GM21526 (cell line): ENCODE measurements at regions not wholly inside any gene's neighbourhood (a gene's known extent, or its start where the extent isn't known, plus 50 kb on each side); places are given as distances from the start of the nearest gene placed in this dataset.

ENCODE experiments used
- ATAC-seq: cut with Tn5 transposase; IDR thresholded peaks from one replicate; pipeline ENCODE4 v1.9.1; 2021; ENCODE audit warnings: moderate library complexity; ENCODE audit not compliant: unreplicated experiment, low FRiP score

DNA sequence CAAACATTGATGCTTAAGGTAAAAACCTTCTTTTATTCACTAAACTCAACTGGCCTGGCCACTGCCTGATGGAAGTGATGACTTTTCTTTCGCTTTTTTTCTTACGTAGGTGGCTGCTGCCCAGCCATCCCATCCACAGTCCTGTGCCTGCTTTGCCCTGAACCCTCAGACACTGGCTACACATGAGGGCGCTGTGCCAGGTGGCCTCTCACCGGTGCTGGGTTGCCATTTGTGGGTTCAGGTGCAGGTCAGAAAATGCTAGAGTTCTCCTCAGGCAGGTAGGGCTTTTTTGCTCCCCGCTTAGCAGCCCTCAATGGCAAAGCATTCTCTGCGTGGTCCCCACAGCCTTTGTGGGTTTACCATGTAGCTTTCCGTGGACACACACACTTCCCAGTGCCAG lies 88.3 kb upstream of the PRR23E start:
- ATAC-seq: no peak

DNA sequence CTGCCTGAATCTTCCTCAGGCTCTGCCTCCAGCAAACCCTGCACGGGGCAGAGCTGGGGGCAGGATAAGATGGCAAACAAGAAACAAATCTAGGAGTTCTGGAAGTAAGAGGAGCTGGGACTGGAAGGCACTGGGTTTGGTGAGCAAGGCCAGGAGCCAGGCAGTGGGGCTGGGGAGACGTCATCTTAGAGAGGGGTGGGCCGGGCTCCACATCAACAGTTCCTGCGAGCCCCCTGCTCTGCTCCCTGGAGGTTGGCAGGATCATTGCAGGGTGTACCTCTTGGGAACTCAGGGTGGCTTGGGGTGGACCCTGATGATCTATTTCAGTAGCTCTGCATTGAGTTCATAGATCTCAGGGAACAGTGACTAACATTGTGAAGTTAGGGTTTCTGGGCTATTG lies 87.3 kb upstream of the PRR23E start:
- ATAC-seq: no peak

DNA sequence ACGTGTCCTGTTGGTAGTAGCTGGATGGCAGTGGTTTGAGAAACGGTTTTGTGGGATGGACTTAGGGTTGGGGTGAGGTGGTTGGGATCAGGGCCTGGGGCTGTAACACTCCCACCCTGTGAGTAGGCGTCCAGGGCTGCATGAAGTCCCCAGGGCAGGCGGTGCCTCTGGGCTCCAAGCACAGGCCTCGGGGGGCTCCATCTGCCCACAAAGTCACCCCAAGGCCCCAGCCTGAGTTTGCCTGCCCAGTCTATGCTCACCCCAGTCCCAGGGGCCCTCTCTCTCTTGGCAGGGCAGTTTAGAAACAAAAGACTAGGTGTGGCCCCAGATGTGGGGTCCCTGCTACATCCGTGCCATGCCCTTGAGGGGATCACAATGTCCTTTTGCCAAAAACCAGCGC lies 86.9 kb upstream of the PRR23E start:
- ATAC-seq: no peak

- no peak for ATAC-seq
Observed at GRCh38 chr3:127106456-127106855, 86.5 kb upstream of the PRR23E start.

DNA sequence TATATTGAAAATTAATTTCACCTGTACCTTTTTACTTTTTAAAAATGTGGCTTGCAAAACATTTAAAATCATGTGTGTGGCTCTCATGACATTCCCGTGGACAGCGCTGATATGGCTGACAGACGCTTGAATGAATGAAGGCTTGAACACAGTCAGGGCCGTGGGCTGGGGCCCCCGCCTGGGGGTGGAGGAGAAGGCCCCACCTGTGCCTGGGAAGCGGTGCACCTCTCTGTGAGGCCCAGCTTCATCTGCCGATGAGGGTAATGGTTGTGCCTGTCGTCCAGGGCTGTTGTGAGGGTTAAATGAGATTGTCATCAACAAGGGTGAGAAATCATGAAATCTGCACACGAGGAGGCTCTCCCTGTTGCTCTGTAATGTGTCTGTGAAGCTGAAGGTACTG lies 85.9 kb upstream of the PRR23E start:
- ATAC-seq: no peak

DNA sequence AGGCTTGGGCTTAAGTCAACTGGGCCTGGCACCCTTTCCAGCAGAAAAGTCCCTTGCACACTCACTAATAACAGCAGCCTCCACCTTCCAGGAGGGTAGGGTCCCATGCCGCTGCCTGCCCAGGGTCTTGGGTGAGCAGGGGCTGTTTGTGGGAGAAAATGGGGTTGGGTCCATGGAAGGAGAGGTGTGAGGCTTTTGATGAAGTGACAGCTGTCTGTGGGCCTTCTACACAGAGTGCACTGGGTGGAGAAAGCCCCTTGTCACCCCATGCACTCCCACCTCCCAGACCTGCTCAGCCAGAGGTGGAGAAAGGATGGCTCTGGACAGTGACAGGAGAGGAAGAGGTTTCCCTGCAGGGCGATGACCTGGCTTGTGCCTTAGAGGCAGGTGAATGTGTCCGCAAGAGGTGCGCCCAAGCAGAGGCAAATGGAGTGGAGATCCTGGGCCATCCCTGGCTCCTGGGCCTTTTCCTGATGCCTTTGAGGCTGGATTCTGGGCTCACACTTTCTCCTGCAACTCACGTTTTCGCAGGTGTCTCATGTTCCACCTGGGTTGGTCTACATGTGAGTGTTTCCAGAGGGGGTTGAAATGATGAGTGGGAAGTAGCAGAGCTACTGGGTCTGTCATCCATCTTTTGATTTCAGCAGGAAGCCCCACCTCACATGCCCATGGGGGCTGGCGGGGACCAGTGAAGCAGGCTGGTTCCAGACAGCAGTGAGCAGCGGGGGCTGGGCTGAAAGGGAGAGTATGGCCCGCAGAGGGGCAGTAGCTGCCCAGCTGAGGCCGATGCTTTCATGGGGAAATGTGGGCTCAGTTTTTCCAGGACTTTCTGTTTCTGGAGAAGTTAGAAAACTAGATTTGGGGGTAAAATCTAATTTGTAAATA lies 85.2 kb upstream of the PRR23E start:
- no peak for ATAC-seq

DNA sequence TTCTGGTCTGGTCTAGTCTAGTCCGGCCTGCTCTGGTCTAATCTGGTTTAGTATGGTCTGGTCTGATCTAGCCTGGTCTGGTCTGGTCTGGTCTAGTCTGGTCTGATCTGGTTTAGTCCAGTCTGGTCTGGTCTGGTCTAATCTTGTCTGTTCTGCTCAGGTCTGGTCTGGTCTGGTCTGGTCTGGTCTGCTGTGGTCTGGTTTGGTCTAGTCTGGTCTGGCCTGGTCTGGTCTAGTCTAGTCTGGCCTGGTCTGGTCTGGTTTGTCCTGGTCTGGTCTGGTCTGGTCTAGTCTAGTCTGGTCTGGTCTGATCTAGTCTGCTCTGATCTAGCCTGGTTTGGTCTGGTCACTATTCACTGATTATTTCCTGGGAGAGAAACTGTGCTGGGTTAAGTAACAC lies 84.1 kb upstream of the PRR23E start:
- ATAC-seq: no peak

- no peak for ATAC-seq
Observed at GRCh38 chr3:127110982-127111693, 81.8 kb upstream of the PRR23E start.

GRCh38 chr3:127112796-127113570 lies 79.9 kb upstream of the PRR23E start:
- no peak for ATAC-seq

DNA sequence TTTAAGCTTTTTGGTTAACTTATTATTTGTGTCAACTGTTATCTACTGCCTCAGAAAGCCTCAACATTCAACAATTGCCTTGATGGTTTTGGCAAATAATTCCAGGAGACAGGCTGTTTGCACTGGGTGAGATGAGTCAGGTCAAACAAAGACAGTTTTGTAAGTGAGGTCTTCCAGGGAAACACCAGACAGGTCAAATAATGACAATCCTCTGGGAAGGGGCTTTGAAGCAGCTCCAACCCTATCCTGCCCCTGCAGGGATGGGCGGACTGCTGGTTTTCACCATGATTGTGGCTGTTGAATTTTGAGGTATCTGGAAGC lies 79.4 kb upstream of the PRR23E start:
- ATAC-seq: no peak

- ATAC-seq: no peak
Observed at GRCh38 chr3:127114337-127115070, 78.4 kb upstream of the PRR23E start.

- no peak for ATAC-seq
Observed at GRCh38 chr3:127115691-127116351, 77.1 kb upstream of the PRR23E start.

- no peak for ATAC-seq
Observed at GRCh38 chr3:127118366-127118765, 74.6 kb upstream of the PRR23E start.

DNA sequence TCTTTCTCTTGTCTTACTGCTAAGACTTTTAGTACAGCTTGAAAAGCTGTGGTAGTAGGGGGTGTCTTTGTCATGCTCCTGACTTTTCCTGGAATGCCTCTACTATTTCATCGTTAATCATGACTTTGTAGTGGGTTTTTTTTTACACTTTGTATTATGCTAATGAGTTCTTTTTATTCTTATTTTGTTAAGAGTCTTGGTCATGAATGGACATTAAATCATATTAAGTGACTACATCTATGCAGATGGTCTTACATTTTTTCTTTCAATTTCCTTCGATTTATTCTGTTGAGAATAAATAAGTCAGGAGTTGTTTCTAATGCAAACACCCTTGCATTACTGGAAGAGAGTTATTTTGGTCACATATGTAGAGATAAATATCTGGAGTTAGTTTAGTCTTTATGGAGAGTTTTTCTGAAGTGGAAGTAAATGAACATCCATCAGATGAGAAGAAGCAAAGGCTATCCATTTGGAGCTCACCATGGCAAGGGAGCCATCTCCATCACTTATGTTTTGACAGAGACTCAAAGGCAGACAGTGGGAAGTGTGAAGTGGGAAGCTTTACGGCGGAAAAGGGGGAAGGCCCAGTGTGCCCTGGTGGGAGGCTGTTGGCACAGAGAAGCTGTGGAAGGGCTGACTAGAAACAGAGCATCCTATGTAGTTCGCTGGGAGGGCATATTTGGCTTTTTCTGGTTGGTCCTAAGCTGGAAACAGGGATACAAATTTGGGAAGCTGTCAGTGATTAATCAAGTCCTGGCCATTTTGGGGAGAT lies 73.1 kb upstream of the PRR23E start:
- ATAC-seq: no peak

- ATAC-seq: no peak
Observed at GRCh38 chr3:127120851-127121647, 71.9 kb upstream of the PRR23E start.

GRCh38 chr3:127121885-127122284 lies 71.0 kb upstream of the PRR23E start:
- no peak for ATAC-seq

GRCh38 chr3:127123533-127123932 lies 69.4 kb upstream of the PRR23E start:
- no peak for ATAC-seq

GRCh38 chr3:127124120-127124519 lies 68.8 kb upstream of the PRR23E start:
- no peak for ATAC-seq
